ENCODE measurements at regions not wholly inside any gene's neighbourhood (a gene's known extent, or its start where the extent isn't known, plus 50 kb on each side); places are given as distances from the start of the nearest gene placed in this dataset.

DNA sequence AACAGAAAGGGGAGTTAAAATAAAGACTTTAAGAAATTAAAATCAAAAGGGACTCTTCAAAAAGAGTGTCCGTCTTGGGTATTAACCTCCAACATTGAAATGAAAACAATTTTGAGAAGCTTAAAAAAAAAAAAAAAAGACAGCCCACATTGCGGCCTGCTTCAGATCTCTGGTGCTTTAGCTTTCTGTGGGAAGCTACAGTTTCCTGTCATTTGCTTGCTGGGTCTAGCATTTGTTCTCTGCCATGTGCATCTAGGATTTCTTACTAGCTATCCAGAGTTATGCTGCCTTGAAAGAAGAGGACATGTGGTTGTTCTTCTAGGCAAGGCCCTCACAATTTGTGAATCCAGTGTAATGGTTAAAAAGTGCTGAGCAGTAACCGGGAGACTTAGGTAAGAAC is 375.3 kb downstream of the SLC4A3 start:
- DNase-seq: no peak

DNA sequence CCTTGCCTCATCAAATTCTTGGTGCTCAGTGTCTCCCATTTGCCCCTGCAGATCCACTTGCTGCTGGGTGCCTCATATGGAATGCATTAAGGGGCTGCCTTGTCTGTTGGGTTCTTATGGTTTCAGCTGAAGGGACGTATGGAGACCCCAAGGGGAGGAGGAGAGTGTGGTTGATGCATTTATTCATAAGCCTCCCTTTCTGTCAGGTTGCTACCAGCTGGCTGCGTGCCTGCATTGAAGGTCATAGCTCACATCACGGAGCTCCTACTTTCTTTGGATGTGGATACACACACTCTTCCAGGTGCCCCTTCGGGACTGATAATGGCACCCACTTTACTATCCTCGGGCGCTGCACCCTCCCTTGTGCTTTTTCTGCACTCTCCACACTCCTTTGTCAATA is 377.9 kb downstream of the SLC4A3 start:
- no peak for DNase-seq

DNA sequence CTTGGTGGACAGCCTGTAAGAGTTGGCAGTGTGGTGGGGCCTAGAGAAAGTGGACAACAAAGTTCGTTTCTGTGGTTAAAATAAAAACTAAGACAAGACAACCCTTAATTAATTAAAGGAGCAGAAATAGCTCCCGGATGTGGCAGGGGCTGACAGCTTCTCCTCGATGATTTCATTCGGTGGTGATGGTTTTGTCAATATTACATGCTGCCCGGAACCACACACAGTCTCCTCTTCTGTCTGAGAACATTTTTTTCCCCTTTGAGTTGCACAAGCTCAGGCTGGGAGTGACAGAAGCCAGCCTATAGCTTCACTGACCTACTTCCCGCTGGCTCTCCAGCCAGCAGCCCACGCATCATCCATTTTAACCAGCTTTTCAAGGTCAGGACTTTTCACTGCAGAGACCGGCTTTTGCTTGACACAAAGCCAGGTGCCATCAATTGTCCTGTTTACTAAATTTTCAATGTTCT is 378.8 kb downstream of the SLC4A3 start:
- DNase-seq: no peak

DNA sequence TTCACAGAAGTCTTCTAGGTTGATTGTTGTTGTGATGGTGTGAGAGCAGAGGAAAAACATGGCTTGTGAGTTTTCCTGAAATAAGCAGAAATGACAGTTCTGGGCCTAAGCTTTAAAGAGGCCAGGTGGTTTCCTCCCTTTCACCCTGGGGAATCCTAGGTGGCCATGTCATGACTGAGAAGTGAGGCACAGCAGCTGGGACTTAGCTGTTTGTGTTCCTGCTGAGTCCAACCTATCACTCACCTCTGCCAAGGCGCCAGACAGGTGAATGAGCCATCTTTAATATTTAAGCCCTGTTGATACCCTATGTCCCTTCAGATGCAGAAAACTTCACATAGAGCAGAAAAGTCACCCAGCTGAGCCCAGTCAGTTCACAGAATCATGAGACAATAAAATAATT is 384.4 kb downstream of the SLC4A3 start:
- DNase-seq: no peak

DNA sequence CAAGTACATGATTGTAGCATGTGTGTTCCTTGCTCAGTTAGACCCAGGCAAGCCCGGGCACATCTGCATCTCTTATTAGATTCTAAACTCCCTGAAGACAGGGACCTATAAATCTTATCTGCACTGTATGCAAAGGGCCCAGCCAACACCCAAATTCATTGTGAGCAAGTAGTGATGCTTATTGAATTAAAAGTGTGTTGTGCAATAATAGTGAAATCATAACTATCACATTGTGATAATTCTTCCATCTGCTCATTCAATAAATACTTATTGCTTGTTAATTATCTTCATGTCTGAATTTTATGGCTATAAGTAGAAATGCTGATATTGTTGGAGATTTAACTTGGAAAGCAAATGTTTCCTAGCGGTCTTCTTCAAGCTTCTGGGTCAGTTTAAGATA is 387.5 kb downstream of the SLC4A3 start:
- no peak for DNase-seq

DNA sequence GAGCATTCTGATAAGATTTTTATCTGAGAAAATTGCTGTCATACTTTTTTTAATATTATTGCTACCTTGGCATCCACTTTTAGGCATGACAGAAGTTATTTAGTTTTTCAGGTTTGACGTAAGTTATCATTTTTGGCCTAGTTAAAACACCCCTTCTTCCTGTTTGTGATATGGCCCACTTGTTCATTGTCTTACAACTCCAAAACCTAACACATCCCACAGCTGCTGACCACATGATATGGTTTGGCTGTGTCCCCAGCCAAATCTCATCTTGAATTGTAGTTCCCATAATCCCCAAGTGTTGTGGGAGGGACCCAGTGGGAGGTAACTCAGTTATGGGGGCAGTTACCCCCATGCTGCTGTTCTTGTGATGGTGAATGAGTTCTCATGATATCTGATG is 388.1 kb downstream of the SLC4A3 start:
- no peak for DNase-seq

DNA sequence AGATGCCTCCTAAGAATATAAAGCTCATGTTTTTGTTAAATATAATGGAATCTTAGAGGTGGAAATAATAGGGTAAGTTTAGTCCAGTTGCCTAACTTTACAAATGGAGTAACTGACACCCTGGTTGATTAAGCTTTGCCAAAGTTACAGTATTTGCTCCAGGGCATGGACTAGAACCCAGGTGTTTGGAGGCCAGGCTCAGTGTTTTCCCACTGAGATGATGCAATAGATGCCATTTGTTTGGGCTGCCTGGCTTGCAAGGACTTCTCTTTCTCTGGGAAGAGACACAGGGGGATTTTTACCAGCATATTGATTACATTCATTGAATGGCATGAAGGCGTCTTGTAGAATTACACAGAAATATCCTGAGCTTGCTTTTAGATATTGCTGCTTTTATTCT is 397.8 kb downstream of the SLC4A3 start:
- DNase-seq: no peak

DNA sequence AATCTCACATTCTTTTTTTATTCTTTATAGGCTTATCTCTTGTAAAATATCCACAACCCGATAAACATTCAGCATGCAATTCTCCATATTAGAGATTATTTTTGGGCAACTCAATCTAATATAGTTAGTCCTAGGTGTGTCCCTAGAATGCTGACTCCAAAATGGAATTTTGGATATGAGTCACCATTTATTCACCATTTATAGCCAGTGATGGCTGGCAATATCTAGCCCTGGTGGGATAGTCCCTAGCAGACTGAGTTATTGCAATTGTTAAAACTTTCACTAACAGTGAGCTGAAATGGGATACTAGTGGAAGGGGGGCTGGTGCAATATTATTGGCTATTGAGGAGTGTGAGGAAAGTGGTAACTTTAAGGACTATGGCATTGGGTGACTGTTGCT is 401.6 kb downstream of the SLC4A3 start:
- no peak for DNase-seq

DNA sequence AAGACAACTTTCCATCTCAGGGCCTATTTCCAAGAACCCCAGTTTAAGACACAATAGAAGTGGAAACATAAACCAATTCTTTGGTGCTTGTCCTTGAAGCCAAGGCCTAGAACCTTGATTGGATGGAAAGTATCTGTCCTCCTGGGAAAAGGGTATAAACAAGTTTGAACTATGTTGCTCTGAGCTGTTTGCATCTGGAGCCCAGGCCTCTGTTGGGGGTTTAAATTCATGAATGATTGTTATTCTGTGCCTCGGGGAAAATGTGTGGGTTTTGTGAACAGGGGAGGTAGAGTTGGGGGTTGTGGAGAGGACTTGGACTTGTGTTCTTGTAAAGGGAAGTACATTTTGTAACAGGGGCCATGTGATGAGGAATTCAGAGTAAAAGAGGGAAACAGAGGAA is 406.1 kb downstream of the SLC4A3 start:
- no peak for DNase-seq

DNA sequence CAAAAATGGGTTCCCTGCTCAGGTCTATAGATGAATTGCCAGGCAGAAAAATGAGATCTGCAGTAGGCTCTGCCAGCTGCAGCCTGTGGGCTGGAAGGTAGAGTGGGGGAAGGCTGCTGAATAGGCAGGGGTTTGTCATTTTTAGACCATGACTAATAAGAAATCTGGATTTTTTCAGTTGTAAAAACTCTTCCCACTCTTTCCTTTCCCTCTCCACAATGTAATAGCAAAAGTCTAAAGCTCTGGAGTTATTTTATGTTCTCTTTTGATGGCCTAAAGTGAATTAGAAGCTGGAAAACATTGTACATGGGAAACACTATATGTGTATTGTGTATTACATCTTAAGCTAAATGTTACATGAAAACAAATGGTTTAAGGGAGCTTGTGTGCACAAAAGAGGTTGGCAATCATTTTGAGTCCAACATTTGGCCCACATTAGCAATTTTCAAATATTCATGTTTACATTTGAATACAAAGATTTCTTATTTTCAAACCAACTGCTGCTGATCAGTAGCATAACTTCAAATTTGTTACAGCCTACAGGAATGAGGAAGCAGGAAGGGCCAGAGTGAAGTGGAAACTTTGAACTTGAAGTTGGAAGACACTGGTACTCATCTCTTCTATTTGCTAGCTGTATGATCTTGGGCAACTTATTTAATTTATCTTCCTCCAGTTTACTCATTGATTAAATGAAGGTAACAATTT is 407.1 kb downstream of the SLC4A3 start:
- no peak for DNase-seq

DNA sequence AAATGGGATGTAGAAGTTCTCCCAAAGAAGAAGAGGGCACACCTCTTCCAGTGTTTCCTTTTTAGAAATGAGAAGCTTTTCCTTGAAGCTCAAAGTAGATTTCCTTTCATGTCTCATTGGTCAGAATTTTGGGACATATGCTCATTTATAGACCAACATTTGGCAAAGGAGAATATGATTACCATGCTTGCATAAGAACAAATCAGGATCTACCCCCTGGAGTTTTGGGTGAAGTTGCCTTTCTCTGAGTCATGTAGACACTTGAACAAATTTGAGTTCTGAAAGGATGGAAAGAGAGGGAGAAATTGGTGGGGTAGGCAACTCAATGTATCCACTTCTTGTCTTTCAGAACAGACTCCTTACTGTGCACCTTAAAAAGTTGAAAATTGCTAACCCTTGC is 409.0 kb downstream of the SLC4A3 start:
- no peak for DNase-seq

DNA sequence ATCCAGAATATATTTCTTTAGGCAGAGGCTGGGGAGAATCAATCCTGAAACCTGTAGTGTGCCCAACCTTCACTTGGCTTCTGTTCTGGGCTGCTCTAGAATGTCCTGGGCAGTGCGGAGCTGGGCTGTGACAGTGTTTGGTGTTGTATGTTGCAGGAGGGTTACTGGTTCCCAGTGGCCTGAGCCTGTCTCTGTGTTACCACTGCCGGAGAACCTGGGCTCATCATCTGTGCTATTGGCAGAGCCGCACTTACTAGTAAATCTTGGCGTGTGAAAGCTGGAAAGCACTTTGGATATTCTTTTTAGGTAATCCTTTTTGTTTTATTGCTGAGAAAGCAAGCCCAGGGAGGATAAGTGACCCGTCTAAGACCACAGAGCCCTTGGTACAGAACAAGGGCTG is 412.9 kb downstream of the SLC4A3 start:
- DNase-seq: no peak

DNA sequence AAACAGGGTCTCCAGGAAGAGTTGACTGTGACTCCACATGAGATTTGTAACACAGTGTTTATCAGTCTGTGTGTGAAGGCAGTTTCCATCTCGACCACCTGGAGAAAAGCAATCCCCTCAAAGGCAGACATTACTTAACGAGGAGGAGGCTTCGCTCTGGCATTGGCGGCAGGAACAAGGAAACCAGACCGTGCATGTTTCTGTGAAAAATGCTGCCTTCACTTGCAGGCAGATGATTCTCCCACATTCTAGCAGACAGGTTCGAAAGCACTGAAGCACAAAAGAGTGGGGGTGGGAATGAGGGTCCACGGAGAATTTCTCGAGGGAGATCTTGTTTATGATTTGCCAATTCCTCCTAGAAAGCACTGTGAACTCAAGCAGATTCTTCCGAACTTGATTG is 414.0 kb downstream of the SLC4A3 start:
- DNase-seq: no peak

DNA sequence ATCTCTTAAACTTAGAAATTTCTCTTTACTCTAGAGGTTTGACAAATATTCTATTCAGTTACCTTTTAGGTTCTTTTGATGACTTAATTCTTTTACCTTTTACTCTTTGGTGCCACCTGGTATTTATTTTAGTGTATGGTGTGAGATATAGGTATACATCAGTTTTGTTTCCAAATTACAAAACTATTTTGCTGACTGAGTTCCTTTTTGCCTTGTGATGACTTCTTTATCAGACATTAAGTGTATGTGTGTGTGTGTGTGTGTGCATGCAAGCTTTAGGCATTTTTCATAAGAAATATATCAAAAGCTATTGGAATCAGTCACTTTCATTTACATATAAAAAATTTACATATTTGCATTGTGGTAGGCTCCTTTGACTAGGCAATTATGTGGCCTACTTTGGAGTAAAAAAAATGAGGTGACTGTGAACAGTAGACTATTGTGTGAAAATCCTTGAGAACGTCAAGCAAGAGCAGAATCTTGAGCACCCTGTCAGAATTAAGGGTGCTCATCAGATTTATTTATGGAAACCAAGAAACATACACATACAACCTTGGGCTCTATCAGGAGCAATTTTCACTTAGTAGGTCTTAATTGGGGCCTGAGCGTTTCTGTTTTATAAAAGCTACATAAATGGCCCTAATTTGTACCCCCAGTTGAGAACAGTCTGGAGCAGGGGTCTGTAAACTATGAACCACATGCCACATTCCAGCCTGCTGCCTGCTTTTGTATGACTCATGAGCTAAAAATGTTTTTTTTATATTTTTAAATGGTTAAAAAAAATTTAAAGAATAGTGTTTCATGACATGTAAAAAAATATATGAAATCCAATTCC is 415.9 kb downstream of the SLC4A3 start:
- no peak for DNase-seq

DNA sequence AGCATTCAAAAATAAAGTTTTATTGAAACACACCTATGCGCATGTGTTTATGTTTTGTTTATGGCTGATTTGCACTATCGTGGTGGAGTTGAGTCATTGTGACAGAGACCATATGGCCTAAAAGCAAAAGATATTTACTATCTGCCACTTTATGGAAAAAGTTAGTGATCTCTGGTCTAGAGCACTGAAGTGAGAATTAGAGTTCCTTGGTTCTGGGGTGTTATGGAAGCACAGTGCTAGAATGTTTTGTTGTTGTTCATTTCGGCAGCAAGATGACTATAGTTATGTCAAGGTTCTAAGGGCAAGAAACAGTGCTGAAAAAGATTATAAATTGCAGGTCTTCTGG is 416.5 kb downstream of the SLC4A3 start:
- DNase-seq: no peak

DNA sequence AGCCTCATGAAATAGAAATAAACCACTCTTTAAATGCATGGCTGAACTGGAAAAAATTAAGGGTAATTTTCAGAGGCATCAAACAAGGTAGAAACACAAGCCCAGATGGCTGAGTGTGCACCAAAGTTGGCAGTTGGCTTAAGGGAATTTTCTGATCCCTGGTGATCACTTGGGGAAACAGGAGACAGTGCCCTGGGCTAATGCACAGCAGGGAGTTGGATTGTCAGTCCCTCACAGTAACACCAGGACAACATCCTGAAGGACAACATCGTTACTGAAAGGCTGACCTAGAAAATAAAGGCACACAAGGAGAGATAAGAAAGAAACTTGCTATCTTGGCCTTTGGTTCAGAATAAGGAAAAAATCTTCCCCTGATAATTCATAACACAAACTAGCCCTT is 417.0 kb downstream of the SLC4A3 start:
- DNase-seq: no peak

DNA sequence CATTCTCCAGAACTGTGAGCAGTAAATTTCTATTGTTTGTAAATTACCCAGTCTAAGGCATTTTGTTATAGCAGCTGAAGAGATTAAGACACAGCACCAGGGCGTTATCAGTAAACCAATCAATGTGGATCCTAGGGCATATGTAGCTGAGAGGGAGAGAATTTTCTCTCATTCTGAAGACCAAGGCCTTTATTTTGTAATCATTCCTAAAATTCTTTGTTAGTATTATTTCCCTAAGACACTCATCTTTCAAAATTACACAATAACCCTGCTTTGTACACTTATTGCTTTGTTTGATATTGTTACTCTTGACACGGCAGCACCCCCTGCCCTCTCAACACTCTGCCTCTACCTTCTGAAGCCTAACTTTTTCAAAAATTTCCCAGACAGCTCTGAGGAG is 419.1 kb downstream of the SLC4A3 start:
- DNase-seq: no peak

DNA sequence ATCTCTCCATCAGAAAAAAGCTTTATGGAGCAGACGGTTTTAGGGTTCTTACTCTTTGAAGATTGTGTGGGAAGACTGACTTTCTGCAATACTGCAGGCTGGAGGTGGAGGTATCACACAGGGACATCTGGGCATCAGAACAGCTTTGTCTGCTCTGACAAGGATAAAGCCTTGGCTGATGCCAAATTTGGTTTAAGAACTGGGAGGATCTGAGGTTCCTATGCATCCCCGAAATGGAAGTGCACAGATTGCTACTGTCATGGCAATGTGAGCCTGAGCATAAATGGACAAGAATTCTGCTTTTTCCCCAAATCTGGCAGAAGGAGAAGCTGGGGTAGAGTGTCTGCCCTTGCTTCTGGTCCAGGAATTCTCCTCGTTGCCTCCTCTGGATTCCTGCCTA is 424.3 kb downstream of the SLC4A3 start:
- DNase-seq: no peak

DNA sequence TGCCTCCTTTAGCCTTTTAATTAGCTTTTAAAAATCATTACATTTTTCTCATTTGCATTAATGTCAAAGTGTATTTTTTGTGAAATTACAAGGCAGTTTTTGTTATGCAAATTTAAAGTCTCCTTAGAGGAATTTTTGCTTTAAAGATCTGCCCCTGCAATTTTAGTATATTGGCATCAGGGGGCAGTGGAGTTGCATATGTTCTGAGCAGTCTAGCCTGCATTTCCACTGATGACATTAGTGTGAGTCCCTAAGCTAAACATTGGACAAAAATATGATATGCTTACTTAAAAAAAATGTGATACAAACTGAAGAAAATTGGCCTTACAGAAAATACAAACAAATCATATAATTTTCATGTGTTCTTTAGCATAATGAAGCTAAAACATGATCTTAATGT is 426.5 kb downstream of the SLC4A3 start:
- no peak for DNase-seq

DNA sequence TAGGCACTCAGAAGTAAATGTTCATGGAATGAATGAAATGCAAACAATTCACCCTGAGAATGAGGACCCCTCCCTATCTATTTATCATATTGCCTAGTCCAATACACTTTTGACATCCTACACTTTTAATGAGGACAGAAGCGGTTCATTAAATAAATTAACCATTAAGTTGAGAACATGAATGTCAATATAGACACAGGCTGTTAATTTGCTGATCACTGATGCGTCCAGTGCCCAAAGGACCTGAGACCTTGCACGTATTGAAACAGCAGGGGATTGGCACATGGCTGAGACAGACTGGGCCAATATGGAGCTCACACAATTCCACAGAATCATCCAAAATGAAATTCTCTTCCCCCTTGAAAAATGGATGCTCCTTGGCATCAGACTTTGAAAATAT is 430.0 kb downstream of the SLC4A3 start:
- no peak for DNase-seq

DNA sequence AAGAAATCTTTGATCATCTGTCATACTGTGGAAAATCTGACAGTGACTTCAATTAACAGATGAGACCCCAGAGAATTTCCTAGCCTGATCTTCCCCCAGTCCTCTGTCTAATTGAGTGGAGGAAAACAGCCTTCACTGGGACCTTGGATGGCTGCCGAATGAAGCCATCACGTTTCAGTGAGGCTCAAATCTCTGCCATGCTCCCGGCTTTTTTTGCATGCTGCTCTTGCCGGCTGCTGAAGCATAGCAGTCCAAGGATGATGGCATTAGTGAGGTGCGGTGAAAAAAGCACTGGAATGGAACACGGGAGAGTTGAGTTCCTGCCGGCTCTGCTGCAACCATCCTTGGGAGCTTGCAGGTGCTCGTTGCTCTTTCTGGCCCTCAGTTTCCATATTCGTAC is 430.5 kb downstream of the SLC4A3 start:
- no peak for DNase-seq

DNA sequence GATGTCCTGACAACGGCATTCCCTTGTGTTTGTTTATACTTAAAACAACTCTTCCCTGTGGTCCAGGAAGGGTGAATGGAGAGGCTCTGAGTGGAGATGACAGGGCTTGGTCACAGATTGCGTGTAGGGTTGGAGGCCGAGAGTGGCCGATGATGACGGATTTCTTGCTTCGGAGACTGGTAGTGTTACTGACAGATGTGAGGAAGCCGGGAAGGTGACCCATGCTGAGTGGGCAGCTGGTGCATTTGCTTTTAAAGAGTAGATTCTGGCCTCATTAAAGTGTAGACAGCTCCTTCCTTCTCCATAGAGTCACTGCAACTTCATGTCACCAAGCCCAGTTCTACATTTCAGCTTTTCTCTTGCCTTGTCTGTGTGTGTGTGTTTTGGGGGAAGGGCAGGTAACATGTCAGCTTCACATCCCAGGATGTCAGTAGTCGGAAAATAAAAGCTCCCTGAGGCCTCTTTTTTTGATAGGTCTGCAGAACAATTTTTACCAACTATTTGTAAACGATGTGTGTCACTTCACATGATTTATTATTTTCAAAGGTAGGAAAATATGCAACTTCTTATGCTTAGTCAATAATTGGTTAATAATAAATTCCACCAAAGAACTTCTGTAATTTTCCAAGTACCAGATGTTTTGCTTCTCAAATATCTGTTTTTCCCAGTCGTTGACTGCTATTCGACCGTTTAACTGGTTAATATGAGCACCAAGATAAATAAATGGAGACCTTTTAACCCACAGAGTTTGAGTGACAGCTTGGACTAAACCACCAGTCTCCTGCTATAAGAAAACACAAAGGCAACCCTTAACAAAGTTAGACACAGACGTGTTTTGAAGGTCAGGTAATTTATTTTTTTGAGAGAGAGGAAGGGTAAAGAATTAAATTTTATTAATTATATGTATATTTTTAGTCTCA is 436.9 kb downstream of the SLC4A3 start:
- no peak for DNase-seq

DNA sequence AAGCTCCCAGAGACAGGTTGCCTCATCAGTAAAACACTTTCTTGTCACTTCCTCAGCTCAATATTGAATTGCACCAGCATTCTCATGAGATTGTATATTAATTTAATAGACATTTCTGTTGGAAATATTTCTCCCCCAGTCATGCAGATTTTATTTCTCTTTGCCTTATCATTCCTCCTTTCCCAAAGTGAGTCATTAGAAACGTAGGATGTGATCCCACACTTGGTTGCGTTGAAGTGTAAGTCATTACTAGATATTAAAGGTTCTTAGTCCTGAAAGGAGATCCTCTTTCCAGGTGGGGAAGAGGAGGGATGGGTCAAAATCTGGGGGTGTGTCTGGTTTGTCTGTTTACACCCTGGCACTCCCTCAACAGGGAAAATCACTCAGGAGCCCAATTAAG is 438.2 kb downstream of the SLC4A3 start:
- DNase-seq: no peak

DNA sequence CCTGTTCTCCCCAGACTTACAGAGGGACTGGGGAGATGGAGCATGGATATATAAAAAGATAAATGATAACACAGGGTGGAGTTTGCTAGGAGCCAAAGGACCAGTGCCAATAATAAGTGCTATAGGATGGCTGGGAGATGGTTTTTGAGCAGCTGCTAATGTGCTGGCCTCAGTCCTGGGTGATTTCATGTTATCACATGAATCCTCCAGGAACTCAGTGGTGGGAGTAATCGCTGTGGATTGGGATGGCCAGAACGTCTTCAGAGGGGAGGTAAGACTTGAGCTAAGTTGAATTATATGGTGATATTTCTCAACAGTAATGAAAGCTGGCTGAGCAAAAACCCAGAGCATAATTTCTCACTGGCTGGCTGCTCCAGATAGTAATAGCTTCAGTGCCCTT is 441.4 kb downstream of the SLC4A3 start:
- no peak for DNase-seq
